HEK293 (cell line): ENCODE measurements at regions not wholly inside any gene's neighbourhood (a gene's known extent, or its start where the extent isn't known, plus 50 kb on each side); places are given as distances from the start of the nearest gene placed in this dataset.

Experiments used
- ZBTB1 ChIP-seq: fragments of 450-650 bp; formaldehyde crosslinking; IDR thresholded peaks from 2 replicates; pipeline ENCODE4 v1.5.1; 2016; ENCODE audit warnings: missing biosample characterization, missing genetic modification characterization
- ZBTB17 ChIP-seq: fragments of 450-650 bp; formaldehyde crosslinking; IDR thresholded peaks from 2 replicates; pipeline ENCODE4 v1.5.1; 2016; ENCODE audit warnings: missing biosample characterization, missing genetic modification characterization
- ZBTB8A ChIP-seq: fragments of 450-650 bp; formaldehyde crosslinking; IDR thresholded peaks from 2 replicates; pipeline ENCODE4 v1.5.1; 2016; ENCODE audit warnings: missing biosample characterization, missing genetic modification characterization
- ZNF248 ChIP-seq: fragments of 450-650 bp; formaldehyde crosslinking; IDR thresholded peaks from 2 replicates; pipeline ENCODE4 v1.5.1; 2017; ENCODE audit warnings: missing biosample characterization, missing genetic modification characterization
- ZNF266 ChIP-seq: fragments of 450-650 bp; formaldehyde crosslinking; IDR thresholded peaks from 2 replicates; pipeline ENCODE4 v1.5.1; 2016; ENCODE audit warnings: missing biosample characterization, missing genetic modification characterization, low read depth

GRCh38 chr10:37684765-37685164 lies 172.6 kb downstream of the ZNF248 start:
- TF ChIP-seq ZNF266 (no peak), ZBTB1 (tag by site-specific recombination) (no peak), ZBTB8A (tag by site-specific recombination) (no peak), ZNF248 (tag by site-specific recombination) (no peak), ZBTB17 (tag by site-specific recombination) (no peak)
